Smooth muscle cell (in vitro differentiated cells): ENCODE measurements at regions not wholly inside any gene's neighbourhood (a gene's known extent, or its start where the extent isn't known, plus 50 kb on each side); places are given as distances from the start of the nearest gene placed in this dataset.
A peak's percentile ranks its signal among the peaks of the same experiment; 100 is the strongest.

Source experiments
- DNase-seq: peaks from one replicate; lab custom pipeline; 2025; ENCODE audit not compliant: unreplicated experiment; lab: John Stamatoyannopoulos, UW
- H2AFZ ChIP-seq: fragments of 200-600 bp; sonication (generic); 2 replicates; pipeline ENCODE4 v1.6.0; 2016; ENCODE audit warnings: antibody characterized with exemption, low read depth, mild to moderate bottlenecking
- H3F3A ChIP-seq: fragments of 200-600 bp; sonication (generic); 2 replicates; pipeline ENCODE4 v1.6.0; 2017; ENCODE audit warnings: antibody characterized with exemption, low read depth
- H3K27ac ChIP-seq: fragments of 200-600 bp; sonication (generic); 2 replicates; pipeline ENCODE4 v1.5.1; 2016; ENCODE audit warnings: low read depth, mild to moderate bottlenecking
- H3K27me3 ChIP-seq: fragments of 200-600 bp; sonication (generic); 2 replicates; pipeline ENCODE4 v1.6.1; 2016; ENCODE audit warnings: low read depth, mild to moderate bottlenecking
- H3K36me3 ChIP-seq: fragments of 200-600 bp; sonication (generic); 2 replicates; pipeline ENCODE4 v1.5.1; 2016; ENCODE audit warnings: low read depth
- H3K4me1 ChIP-seq: fragments of 200-600 bp; sonication (generic); 2 replicates; pipeline ENCODE4 v1.5.1; 2016; ENCODE audit warnings: low read depth
- H3K4me2 ChIP-seq: fragments of 200-600 bp; sonication (generic); 2 replicates; pipeline ENCODE4 v1.6.0; 2016; ENCODE audit warnings: mild to moderate bottlenecking
- H3K4me3 ChIP-seq: fragments of 200-600 bp; sonication (generic); 2 replicates; pipeline ENCODE4 v1.5.1; 2016; ENCODE audit warnings: mild to moderate bottlenecking
- H3K79me2 ChIP-seq: fragments of 200-600 bp; sonication (generic); 2 replicates; pipeline ENCODE4 v1.6.0; 2016; ENCODE audit warnings: low read depth, mild to moderate bottlenecking
- H3K9ac ChIP-seq: fragments of 200-600 bp; sonication (generic); 2 replicates; pipeline ENCODE4 v1.6.0; 2016; ENCODE audit warnings: low read depth
- H3K9me3 ChIP-seq: fragments of 200-600 bp; sonication (generic); replicated peaks from 2 replicates; pipeline ENCODE4 v1.5.1; 2016; ENCODE audit warnings: low read depth
- H4K20me1 ChIP-seq: fragments of 200-600 bp; sonication (generic); 2 replicates; pipeline ENCODE4 v1.6.0; 2016; ENCODE audit warnings: low read depth
- WGBS: methylation state at CpG from one replicate; pipeline ENCODE4 v1.1.7; 2016; ENCODE audit warnings: low lambda C conversion rate; 5-methylcytosine and 5-hydroxymethylcytosine counted together
- TF ChIP-seq, protein P1 (sequence below): fragments of 200-600 bp; sonication (generic); IDR thresholded peaks from 2 replicates; pipeline ENCODE4 v1.5.1; 2017; ENCODE audit warnings: borderline replicate concordance, mild to moderate bottlenecking, antibody characterized with exemption; ENCODE audit not compliant: insufficient read depth, poor library complexity, severe bottlenecking

- Histone ChIP-seq H2AFZ (no peak overlapping the region), H4K20me1 (no peaks in the 10 kb centered on the region), H3K27ac (no peak overlapping the region), H3K27me3 (no peaks in the 10 kb centered on the region), H3F3A (no peaks in the 10 kb centered on the region), H3K9ac (no peak overlapping the region), H3K4me3 (no peak overlapping the region), H3K9me3 (no peaks in the 10 kb centered on the region), H3K4me1 (peaks cover 6% of the 10 kb centered on the region), H3K36me3 (no peaks in the 10 kb centered on the region), H3K4me2 (no peak overlapping the region), H3K79me2 (no peaks in the 10 kb centered on the region)
- no peak for DNase-seq
- TF ChIP-seq, protein P1, sequence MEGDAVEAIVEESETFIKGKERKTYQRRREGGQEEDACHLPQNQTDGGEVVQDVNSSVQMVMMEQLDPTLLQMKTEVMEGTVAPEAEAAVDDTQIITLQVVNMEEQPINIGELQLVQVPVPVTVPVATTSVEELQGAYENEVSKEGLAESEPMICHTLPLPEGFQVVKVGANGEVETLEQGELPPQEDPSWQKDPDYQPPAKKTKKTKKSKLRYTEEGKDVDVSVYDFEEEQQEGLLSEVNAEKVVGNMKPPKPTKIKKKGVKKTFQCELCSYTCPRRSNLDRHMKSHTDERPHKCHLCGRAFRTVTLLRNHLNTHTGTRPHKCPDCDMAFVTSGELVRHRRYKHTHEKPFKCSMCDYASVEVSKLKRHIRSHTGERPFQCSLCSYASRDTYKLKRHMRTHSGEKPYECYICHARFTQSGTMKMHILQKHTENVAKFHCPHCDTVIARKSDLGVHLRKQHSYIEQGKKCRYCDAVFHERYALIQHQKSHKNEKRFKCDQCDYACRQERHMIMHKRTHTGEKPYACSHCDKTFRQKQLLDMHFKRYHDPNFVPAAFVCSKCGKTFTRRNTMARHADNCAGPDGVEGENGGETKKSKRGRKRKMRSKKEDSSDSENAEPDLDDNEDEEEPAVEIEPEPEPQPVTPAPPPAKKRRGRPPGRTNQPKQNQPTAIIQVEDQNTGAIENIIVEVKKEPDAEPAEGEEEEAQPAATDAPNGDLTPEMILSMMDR = no peak
- 93% methylated on average over 3 of the region's 3 CpGs for WGBS
Measured at GRCh38 chr4:186918466-186918865, 194.8 kb upstream of the FAT1 start.

DNA sequence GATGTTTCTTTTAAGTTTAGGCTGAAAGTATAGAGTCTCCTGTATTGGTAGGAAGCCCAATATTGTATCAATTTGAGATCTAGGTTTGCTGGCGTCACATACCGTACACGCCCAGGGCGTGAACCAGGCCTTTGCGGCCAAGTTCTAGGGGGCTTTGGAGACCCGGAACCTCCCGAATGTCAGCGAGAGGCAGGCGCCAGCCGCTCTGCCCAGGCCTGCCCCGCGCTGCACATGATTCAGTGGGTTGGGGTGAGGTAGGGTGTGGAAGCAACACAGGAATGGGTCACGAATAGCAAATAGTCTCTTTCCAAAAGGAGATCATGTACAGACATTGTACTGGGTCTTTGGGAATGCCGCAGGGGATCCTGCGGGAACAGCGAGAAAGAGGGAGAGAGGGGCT, 195.7 kb upstream of the FAT1 start:
- WGBS = 96% methylated on average over 16 of the region's 16 CpGs
- Histone ChIP-seq H3K9me3 (no peaks in the 10 kb centered on the region), H3K4me2 (no peak overlapping the region), H3F3A (no peaks in the 10 kb centered on the region), H2AFZ (no peak overlapping the region), H3K4me3 (no peak overlapping the region), H3K36me3 (no peaks in the 10 kb centered on the region), H3K4me1 (peaks cover 10% of the 10 kb centered on the region), H3K9ac (no peak overlapping the region), H3K27ac (peak overlapping the region; percentile 85), H4K20me1 (no peaks in the 10 kb centered on the region), H3K79me2 (no peaks in the 10 kb centered on the region), H3K27me3 (no peaks in the 10 kb centered on the region)
- DNase-seq = no peak
- TF ChIP-seq, protein P1 = no peak

DNA sequence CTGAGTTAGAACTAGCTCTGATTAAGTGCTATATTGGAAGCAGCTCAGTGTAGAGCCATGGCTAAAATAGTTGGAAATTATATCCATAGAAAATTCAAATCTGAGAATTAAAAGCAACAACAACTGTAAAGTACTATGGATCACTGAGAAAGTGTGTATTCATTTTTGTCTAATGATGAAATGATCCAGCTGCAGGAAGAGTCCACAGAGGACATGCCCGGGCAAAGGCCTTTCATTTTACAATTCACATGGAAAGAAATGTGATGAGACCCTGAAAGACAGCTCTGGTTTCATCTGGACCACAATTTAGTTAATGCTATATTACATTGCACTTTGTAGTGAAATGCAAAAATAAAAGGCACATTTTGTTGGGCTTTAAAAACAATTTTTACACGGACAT, 196.8 kb upstream of the FAT1 start:
- Histone ChIP-seq H3K4me1 (peaks cover 12% of the 10 kb centered on the region), H3K4me2 (no peak overlapping the region), H3K9ac (peak overlapping the region; percentile 76), H3K4me3 (no peak overlapping the region), H2AFZ (peak overlapping the region; percentile 16), H4K20me1 (no peaks in the 10 kb centered on the region), H3K36me3 (no peaks in the 10 kb centered on the region), H3F3A (no peaks in the 10 kb centered on the region), H3K9me3 (no peaks in the 10 kb centered on the region), H3K27ac (peak overlapping the region; percentile 85), H3K79me2 (no peaks in the 10 kb centered on the region), H3K27me3 (no peaks in the 10 kb centered on the region)
- no peak for DNase-seq
- WGBS = 77% methylated on average over 2 of the region's 2 CpGs
- TF ChIP-seq, protein P1 = no peak

GRCh38 chr4:186920992-186921391, 197.3 kb upstream of the FAT1 start:
- Histone ChIP-seq H3K36me3 (no peaks in the 10 kb centered on the region), H3K79me2 (no peaks in the 10 kb centered on the region), H3K27me3 (no peaks in the 10 kb centered on the region), H4K20me1 (no peaks in the 10 kb centered on the region), H3K4me1 (peaks cover 10% of the 10 kb centered on the region), H3F3A (no peaks in the 10 kb centered on the region), H3K27ac (peak overlapping the region; percentile 85), H2AFZ (peak overlapping the region; percentile 16), H3K9ac (peak overlapping the region; percentile 76), H3K9me3 (no peaks in the 10 kb centered on the region), H3K4me2 (no peak overlapping the region), H3K4me3 (no peak overlapping the region)
- TF ChIP-seq, protein P1 = no peak
- no peak for DNase-seq
- WGBS = 72% methylated on average over 5 of the region's 5 CpGs
